GM19239 (cell line): ENCODE measurements at regions not wholly inside any gene's neighbourhood (a gene's known extent, or its start where the extent isn't known, plus 50 kb on each side); places are given as distances from the start of the nearest gene placed in this dataset.
A peak's percentile ranks its signal among the peaks of the same experiment; 100 is the strongest.

Experiments
- DNase-seq: peaks from one replicate; pipeline ENCODE4 v3.0.0; 2011; ENCODE audit warnings: low spot score; ENCODE audit not compliant: insufficient read length
- FAIRE-seq: peaks from 2 replicates; lab custom pipeline; 2011; peaks lifted over from hg19 to GRCh38; lab: Jason Lieb, UNC

GRCh38 chr6:163806755-163807499 is 392.4 kb downstream of the QKI start:
- DNase-seq = no peak
- no peak for FAIRE-seq

- FAIRE-seq = no peak
- DNase-seq = no peak
Measured at GRCh38 chr6:163804991-163805390, 390.5 kb downstream of the QKI start.

GRCh38 chr6:163802267-163802666 is 387.7 kb downstream of the QKI start:
- DNase-seq = no peak
- no peak for FAIRE-seq

- no peak for DNase-seq
- FAIRE-seq = no peak
Measured at GRCh38 chr6:163797296-163797845, 382.9 kb downstream of the QKI start.

- no peak for DNase-seq
- peak; percentile 14 for FAIRE-seq
Measured at GRCh38 chr6:163793011-163793983, 378.8 kb downstream of the QKI start.

GRCh38 chr6:163790266-163790840 is 375.8 kb downstream of the QKI start:
- FAIRE-seq = no peak
- no peak for DNase-seq

GRCh38 chr6:163789199-163789810 is 374.8 kb downstream of the QKI start:
- DNase-seq (no peak), FAIRE-seq (no peak)

GRCh38 chr6:163786995-163787671 is 372.6 kb downstream of the QKI start:
- no peak for FAIRE-seq
- no peak for DNase-seq

- DNase-seq = no peak
- no peak for FAIRE-seq
Measured at GRCh38 chr6:163782436-163783003, 368.0 kb downstream of the QKI start.

GRCh38 chr6:163780994-163781393 is 366.5 kb downstream of the QKI start:
- no peak for DNase-seq
- no peak for FAIRE-seq

GRCh38 chr6:163779727-163780284 is 365.3 kb downstream of the QKI start:
- FAIRE-seq (no peak), DNase-seq (no peak)

- FAIRE-seq (no peak), DNase-seq (no peak)
Measured at GRCh38 chr6:163777716-163778115, 363.2 kb downstream of the QKI start.

- DNase-seq (no peak), FAIRE-seq (no peak)
Measured at GRCh38 chr6:163776906-163777686, 362.6 kb downstream of the QKI start.

- FAIRE-seq (no peak), DNase-seq (no peak)
Measured at GRCh38 chr6:163776196-163776905, 361.8 kb downstream of the QKI start.

- FAIRE-seq = no peak
- no peak for DNase-seq
Measured at GRCh38 chr6:163775313-163775712, 360.8 kb downstream of the QKI start.

- DNase-seq = no peak
- no peak for FAIRE-seq
Measured at GRCh38 chr6:163774485-163774884, 360.0 kb downstream of the QKI start.

GRCh38 chr6:163773646-163774045 is 359.1 kb downstream of the QKI start:
- no peak for DNase-seq

GRCh38 chr6:163772701-163773100 is 358.2 kb downstream of the QKI start:
- DNase-seq (no peak), FAIRE-seq (no peak)

More at GRCh38 chr6:163773646-163774045, 359.1 kb downstream of the QKI start:
- no peak for FAIRE-seq
